Fibroblast of lung (primary cell): ENCODE measurements at regions not wholly inside any gene's neighbourhood (a gene's known extent, or its start where the extent isn't known, plus 50 kb on each side); places are given as distances from the start of the nearest gene placed in this dataset.

Experiments
- EZH2 ChIP-seq: IDR thresholded peaks from 2 replicates; pipeline ENCODE4 v1.5.1; 2012; ENCODE audit warnings: low read length, control low read depth, mild to moderate bottlenecking; ENCODE audit errors: missing control alignments
- TF ChIP-seq, protein P1 (sequence below), 2 donors: IDR thresholded peaks in 1 of 2; conservative IDR thresholded peaks in 1 of 2; 1 replicate in 1 of 2; 2 replicates in 1 of 2; pipeline ENCODE4 v1.5.1; 2011 to 2012; ENCODE audit warnings: low read length in 2 of 2, control low read depth in 1 of 2, inconsistent platforms in 1 of 2, low read depth in 1 of 2, mild to moderate bottlenecking in 1 of 2

DNA sequence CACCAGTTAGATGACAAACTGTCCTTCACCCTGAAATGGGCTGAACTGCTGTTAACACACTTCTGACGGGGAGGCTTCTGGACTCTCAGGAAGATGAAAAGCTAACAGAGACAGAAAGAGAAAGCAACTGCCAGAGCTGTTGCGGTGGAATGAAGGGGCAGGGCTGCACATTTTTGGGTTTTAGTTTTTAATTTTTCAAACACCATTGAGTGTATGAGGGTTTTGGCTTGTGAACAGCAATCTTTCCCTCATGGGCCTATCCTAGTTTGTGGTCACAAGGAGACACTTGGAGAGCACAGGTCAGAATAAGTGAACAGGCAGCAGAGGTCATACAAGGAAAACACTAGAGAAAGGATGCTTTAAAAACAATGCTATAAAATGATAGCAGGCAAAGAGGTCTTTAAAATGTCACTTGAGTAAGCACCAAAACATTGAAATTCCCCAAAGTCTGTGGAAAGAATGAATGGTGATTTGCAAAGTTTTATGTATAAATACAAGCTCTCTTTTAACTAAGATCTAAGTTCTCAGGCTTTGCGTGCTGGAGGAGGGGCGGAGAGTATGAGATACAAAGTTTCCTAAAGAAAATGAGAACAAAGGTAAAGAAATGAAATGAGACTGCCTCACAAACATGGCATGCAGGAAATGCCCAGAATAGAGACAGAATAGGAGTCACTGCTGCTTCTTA, 101.4 kb upstream of the GLI3 start:
- TF ChIP-seq, protein P1, sequence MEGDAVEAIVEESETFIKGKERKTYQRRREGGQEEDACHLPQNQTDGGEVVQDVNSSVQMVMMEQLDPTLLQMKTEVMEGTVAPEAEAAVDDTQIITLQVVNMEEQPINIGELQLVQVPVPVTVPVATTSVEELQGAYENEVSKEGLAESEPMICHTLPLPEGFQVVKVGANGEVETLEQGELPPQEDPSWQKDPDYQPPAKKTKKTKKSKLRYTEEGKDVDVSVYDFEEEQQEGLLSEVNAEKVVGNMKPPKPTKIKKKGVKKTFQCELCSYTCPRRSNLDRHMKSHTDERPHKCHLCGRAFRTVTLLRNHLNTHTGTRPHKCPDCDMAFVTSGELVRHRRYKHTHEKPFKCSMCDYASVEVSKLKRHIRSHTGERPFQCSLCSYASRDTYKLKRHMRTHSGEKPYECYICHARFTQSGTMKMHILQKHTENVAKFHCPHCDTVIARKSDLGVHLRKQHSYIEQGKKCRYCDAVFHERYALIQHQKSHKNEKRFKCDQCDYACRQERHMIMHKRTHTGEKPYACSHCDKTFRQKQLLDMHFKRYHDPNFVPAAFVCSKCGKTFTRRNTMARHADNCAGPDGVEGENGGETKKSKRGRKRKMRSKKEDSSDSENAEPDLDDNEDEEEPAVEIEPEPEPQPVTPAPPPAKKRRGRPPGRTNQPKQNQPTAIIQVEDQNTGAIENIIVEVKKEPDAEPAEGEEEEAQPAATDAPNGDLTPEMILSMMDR (conservative IDR thresholded peaks at IDR 0.05 in 1 of 2, IDR thresholded peaks at IDR 0.05 in 1 of 2; ENCODE audit: low read depth in 1 of 2, low read length in 2 of 2), result no peak
- TF ChIP-seq EZH2, result no peak
